Small intestine (tissue), 7 donors: ENCODE measurements at regions not wholly inside any gene's neighbourhood (a gene's known extent, or its start where the extent isn't known, plus 50 kb on each side); places are given as distances from the start of the nearest gene placed in this dataset.

Experiments used
- DNase-seq, 2 donors: peaks; one replicate each; pipeline versions ENCODE4 v3.0.0 to v3.0.0-alpha.2; 2013
- FAIRE-seq: peaks from 2 replicates; lab custom pipeline; 2012; peaks lifted over from hg19 to GRCh38; lab: Jason Lieb, UNC
- H3K27ac ChIP-seq, 3 donors: one replicate each; pipeline ENCODE4 v1.5.1; 2013; ENCODE audit warnings: low read length in 2 of 3, mild to moderate bottlenecking in 2 of 3, control low read depth in 1 of 3, inconsistent platforms in 1 of 3, low read depth in 1 of 3, moderate library complexity in 1 of 3
- H3K27me3 ChIP-seq, 3 donors: one replicate each; pipeline ENCODE4 v1.6.1; 2013; ENCODE audit warnings: low read length in 3 of 3, inconsistent platforms in 1 of 3; ENCODE audit not compliant: control insufficient read depth in 3 of 3, insufficient read depth in 3 of 3
- H3K36me3 ChIP-seq, 3 donors: one replicate each; pipeline ENCODE4 v1.6.1; 2013; ENCODE audit warnings: low read length in 3 of 3, inconsistent platforms in 1 of 3, low read depth in 1 of 3, mild to moderate bottlenecking in 1 of 3, moderate library complexity in 1 of 3; ENCODE audit not compliant: control insufficient read depth in 3 of 3, insufficient read depth in 2 of 3
- H3K4me1 ChIP-seq, 3 donors: one replicate each; pipeline ENCODE4 v1.6.1; 2013; ENCODE audit warnings: low read length in 2 of 3, inconsistent platforms in 1 of 3, low read depth in 1 of 3, mild to moderate bottlenecking in 1 of 3, moderate library complexity in 1 of 3; ENCODE audit not compliant: control insufficient read depth in 3 of 3, insufficient read depth in 2 of 3
- H3K4me3 ChIP-seq, 3 donors: one replicate each; pipeline ENCODE4 v1.5.1; 2013; ENCODE audit warnings: low read length in 3 of 3, control low read depth in 1 of 3, inconsistent platforms in 1 of 3, low read depth in 1 of 3, mild to moderate bottlenecking in 1 of 3, moderate library complexity in 1 of 3
- H3K9me3 ChIP-seq, 2 donors: one replicate each; pipeline ENCODE4 v1.6.1; 2013; ENCODE audit warnings: low read depth in 1 of 2, low read length in 1 of 2; ENCODE audit not compliant: control insufficient read depth in 2 of 2, insufficient read depth in 1 of 2
- WGBS, 3 donors: extraction: QIAGEN DNeasy Blood & Tissue Kit; methylation state at CpG; one replicate each; pipeline ENCODE4 v1.1.7; 2013; 5-methylcytosine and 5-hydroxymethylcytosine counted together
- donor health status: healthy with polysubstance abuse.
- donor health status: control.
- donor health status: control.
- donor health status: Bipolar disorder and iron deficiency.
- donor health status: healthy.

GRCh38 chr10:130553826-130554225 is 417.6 kb downstream of the GLRX3 start:
- no peak for FAIRE-seq
- DNase-seq: no peak
- peaks cover 0 to 1% (median 0%) of the 10 kb centered on the region in 3 donors for H3K27me3 ChIP-seq
- H3K4me3 ChIP-seq: no peak overlapping the region
- 26 to 51% (median 47%) methylated on average over 7 of the region's 7 CpGs for WGBS, 3 donors
- no peaks in the 10 kb centered on the region for H3K9me3 ChIP-seq
- H3K27ac ChIP-seq: no peak overlapping the region
- H3K36me3 ChIP-seq: no peaks in the 10 kb centered on the region
- H3K4me1 ChIP-seq: no peaks in the 10 kb centered on the region

DNA sequence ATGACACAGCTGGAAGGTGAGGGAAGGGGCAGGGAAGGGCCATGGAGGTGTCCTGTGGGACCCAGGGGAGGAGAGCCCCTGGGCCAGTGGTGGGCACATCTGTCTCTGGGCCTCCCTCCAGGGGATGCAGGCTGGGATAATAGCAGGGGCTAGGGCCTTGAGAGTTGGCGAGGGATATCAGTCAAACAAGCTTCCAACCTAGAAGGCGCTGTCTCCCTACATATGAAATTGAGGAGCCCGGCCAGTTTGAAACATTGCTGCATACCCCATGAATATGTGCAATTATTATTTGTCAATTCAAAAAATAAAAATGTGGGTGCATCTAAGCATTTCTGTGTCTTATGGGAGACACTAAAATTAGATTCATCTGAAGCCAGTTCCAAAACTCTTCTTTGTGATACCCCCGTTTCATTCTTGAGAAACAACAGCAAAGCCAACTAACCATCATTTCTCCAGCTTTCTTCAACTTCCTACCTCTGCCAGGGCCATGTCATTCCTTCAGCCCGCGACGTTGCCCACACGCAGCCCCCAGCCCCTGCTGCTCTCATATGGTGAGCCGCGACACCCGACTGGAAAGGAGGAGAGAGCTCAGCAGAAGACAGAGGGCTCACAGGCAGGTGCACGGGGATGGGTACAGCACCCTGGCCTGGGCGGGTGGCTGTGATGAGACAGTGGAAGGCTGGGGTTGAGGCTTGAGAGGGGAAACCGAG is 418.7 kb downstream of the GLRX3 start:
- 80 to 86% (median 84%) methylated on average over 14 of the region's 14 CpGs for WGBS, 3 donors
- no peaks in the 10 kb centered on the region for H3K9me3 ChIP-seq
- no peak overlapping the region for H3K27ac ChIP-seq
- H3K36me3 ChIP-seq: no peaks in the 10 kb centered on the region
- no peaks in the 10 kb centered on the region for H3K4me1 ChIP-seq
- no peak overlapping the region for H3K4me3 ChIP-seq
- FAIRE-seq (no peak), DNase-seq (no peak)
- peaks cover 0 to 1% (median 0%) of the 10 kb centered on the region in 3 donors for H3K27me3 ChIP-seq

- no peak overlapping the region for H3K27ac ChIP-seq
- FAIRE-seq (no peak), DNase-seq (no peak)
- no peaks in the 10 kb centered on the region for H3K9me3 ChIP-seq
- no peaks in the 10 kb centered on the region for H3K4me1 ChIP-seq
- no peaks in the 10 kb centered on the region for H3K36me3 ChIP-seq
- H3K4me3 ChIP-seq: no peak overlapping the region
- H3K27me3 ChIP-seq: peaks cover 0 to 1% (median 0%) of the 10 kb centered on the region in 3 donors
- WGBS, 3 donors: 63 to 78% (median 74%) methylated on average over 7 of the region's 7 CpGs
Observed at GRCh38 chr10:130555411-130555750, 419.2 kb downstream of the GLRX3 start.

GRCh38 chr10:130557181-130557845 is 421.1 kb downstream of the GLRX3 start:
- Histone ChIP-seq H3K4me3 (no peak overlapping the region), H3K27me3 (peaks cover 0 to 1% (median 0%) of the 10 kb centered on the region in 3 donors), H3K36me3 (no peaks in the 10 kb centered on the region), H3K9me3 (no peaks in the 10 kb centered on the region), H3K27ac (no peak overlapping the region), H3K4me1 (no peaks in the 10 kb centered on the region)
- FAIRE-seq (no peak), DNase-seq (no peak)
- 53 to 61% (median 58%) methylated on average over 8 of the region's 8 CpGs for WGBS, 3 donors

DNA sequence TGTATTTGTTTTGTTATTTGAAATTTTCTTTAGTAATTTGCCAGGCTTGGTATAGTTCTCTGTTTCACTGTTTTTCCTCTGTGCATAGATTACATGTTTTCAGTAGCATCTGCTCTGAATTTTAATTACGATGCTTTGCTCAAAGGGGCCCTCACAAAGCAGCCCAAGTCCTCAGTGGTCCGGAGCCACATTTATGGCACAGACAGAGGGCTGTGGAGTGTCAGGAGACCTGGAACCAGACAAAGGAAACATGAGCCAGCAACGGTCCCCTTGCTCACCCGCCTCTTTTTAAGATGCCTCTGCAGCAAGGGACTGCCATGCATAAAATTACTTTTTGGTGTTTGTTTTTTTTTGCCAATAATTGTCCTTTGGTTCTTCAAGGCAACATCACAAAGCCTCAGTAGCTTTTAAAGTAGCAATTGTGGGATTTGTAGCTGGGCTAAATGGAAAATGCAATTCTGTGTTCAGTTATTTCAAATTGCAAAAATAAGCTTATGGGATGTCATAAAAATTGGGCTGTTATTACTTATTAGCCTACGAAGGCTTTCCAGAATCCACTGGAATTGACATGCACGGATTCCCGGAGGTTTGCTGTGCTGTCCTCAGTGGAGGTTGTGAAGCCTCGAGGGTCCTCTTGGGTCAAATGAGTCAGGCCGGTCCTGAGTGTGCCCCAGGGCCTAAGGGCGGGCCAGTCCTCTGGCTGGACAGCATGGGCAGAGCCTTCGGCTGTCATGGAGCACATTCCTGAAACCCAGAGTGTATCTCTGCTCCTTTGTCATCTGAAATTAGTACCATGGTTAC is 422.8 kb downstream of the GLRX3 start:
- WGBS, 3 donors: 73 to 79% (median 76%) methylated on average over 11 of the region's 11 CpGs

DNA sequence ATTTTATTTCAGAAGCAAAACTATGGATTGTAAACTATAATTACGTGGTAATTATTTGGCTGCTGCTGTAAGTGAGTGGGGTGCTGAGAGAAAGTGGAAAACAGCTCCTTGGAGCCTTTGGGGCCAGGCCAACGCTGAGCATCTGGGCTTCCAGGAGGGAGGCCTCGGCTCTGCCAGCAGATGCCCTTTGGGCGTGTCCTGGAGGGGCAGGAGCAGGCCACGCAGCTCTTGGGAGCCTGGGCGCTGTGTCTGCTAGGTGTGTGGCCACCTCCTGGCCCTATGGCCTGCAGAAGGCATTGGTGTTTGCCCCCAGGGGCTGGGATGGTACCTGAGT is 423.3 kb downstream of the GLRX3 start:
- FAIRE-seq: no peak
- Histone ChIP-seq H3K27me3 (peaks cover 0 to 1% (median 0%) of the 10 kb centered on the region in 3 donors), H3K36me3 (no peaks in the 10 kb centered on the region), H3K4me3 (no peak overlapping the region), H3K4me1 (no peaks in the 10 kb centered on the region), H3K9me3 (no peaks in the 10 kb centered on the region), H3K27ac (no peak overlapping the region)
- DNase-seq: no peak
- WGBS, 3 donors: 45 to 69% (median 47%) methylated on average over 6 of the region's 6 CpGs

More for the DNA sequence above, 422.8 kb downstream of the GLRX3 start:
- no peaks in the 10 kb centered on the region for H3K9me3 ChIP-seq
- no peaks in the 10 kb centered on the region for H3K36me3 ChIP-seq
- no peaks in the 10 kb centered on the region for H3K4me1 ChIP-seq
- no peak overlapping the region for H3K4me3 ChIP-seq
- no peak for FAIRE-seq
- peaks cover 0 to 1% (median 0%) of the 10 kb centered on the region in 3 donors for H3K27me3 ChIP-seq
- no peak for DNase-seq
- H3K27ac ChIP-seq: no peak overlapping the region

GRCh38 chr10:130560116-130560515 is 423.9 kb downstream of the GLRX3 start:
- FAIRE-seq (no peak), DNase-seq (no peak)

DNA sequence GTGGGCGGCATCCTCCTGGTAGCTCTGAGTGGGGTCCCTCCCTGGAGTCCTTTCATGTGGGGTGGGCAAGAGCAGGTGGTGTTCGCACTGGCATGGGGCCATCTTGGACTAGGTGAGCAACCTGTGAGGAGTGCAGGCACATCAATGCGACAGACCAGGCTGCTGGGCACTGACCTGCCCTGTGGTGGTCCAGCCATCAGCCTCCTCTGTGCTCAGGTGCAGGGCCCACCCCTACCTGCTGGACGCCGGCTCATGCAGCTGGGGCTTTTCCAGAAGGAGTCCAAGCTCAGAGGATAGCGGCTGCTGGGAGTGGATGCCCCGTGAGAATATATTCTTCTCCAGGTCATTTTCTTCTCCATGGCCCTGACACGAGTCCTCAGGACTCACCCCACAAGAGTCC is 424.4 kb downstream of the GLRX3 start:
- Histone ChIP-seq H3K9me3 (no peaks in the 10 kb centered on the region), H3K27me3 (peaks cover 0 to 1% (median 0%) of the 10 kb centered on the region in 3 donors), H3K36me3 (no peaks in the 10 kb centered on the region), H3K4me3 (no peak overlapping the region), H3K27ac (no peak overlapping the region), H3K4me1 (no peaks in the 10 kb centered on the region)
- WGBS, 3 donors: 79 to 94% (median 90%) methylated on average over 8 of the region's 8 CpGs
- DNase-seq: no peak
- no peak for FAIRE-seq

More at GRCh38 chr10:130560116-130560515, 423.9 kb downstream of the GLRX3 start:
- Histone ChIP-seq H3K27ac (no peak overlapping the region), H3K9me3 (no peaks in the 10 kb centered on the region), H3K27me3 (peaks cover 0 to 1% (median 0%) of the 10 kb centered on the region in 3 donors), H3K4me3 (no peak overlapping the region), H3K36me3 (no peaks in the 10 kb centered on the region), H3K4me1 (no peaks in the 10 kb centered on the region)
- WGBS, 3 donors: 71 to 83% (median 78%) methylated on average over 12 of the region's 12 CpGs
